HFFc6 (cell line): ENCODE measurements at regions not wholly inside any gene's neighbourhood (a gene's known extent, or its start where the extent isn't known, plus 50 kb on each side); places are given as distances from the start of the nearest gene placed in this dataset.

ENCODE experiments used
- DNase-seq: peaks from one replicate; pipeline ENCODE4 v3.0.0-alpha.2; 2018
- H3K27ac Mint-ChIP-seq: 2 replicates; pipeline ENCODE4 v1.8.0; 2020; ENCODE audit warnings: mild to moderate bottlenecking, mixed read lengths
- H3K27me3 Mint-ChIP-seq: 2 replicates; pipeline ENCODE4 v1.8.0; 2021; ENCODE audit warnings: mild to moderate bottlenecking, moderate library complexity, mixed read lengths; ENCODE audit not compliant: insufficient read depth
- H3K36me3 Mint-ChIP-seq: 2 replicates; pipeline ENCODE4 v1.8.0; 2021; ENCODE audit warnings: low read depth, mixed read lengths
- H3K4me1 Mint-ChIP-seq: 2 replicates; pipeline ENCODE4 v1.8.0; 2020; ENCODE audit warnings: low read depth, mixed read lengths
- H3K4me3 Mint-ChIP-seq: 2 replicates; pipeline ENCODE4 v1.8.0; 2020; ENCODE audit warnings: mild to moderate bottlenecking, moderate library complexity, mixed read lengths
- H3K9me3 Mint-ChIP-seq: 2 replicates; pipeline ENCODE4 v1.8.0; 2020; ENCODE audit warnings: mild to moderate bottlenecking, mixed read lengths
- TF ChIP-seq, protein P1 (sequence below): fragments of 200-600 bp; sonication (generic); IDR thresholded peaks from 2 replicates; pipeline ENCODE4 v1.5.0; 2021; ENCODE audit warnings: antibody characterized with exemption, mild to moderate bottlenecking

DNA sequence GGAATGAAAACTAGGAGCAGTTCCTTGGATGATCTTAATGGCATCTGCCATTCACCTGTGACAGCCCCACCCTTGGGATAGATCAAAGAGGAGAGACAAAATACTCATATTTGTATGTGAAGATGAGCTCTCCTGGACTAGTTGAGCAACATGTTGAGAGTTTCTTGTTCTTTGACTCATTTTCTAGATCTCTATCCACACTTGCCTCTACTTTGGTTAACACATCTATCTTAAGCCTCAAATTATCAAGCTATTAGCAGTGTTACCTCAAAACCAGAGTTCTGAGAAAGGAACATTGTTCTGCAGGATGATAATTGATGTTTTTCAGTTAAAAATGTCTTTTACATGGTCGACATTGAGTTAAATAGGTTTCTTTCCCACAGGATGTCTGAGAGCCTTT, 94.2 kb upstream of the TEX13D start:
- no peak for DNase-seq

DNA sequence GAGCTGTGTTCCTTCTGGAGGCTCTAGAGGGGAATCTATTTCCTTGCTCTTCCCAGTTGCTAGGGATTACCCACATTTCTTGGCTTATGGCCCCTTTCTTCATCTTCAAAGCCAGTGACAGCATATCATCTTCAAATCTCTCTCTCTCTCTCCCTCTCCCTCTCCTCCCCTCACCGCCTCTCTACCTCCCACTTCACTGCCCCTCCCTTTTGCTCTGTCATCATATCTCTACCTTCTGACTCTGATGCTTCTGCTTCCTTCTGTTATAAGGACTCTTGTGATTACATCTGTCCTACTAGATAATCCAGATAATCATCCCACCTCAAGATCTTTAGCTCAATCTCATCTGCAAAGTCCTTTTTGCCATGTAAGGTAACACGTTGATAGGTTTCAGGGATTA, 93.1 kb upstream of the TEX13D start:
- H3K4me3 Mint-ChIP-seq: no peak overlapping the region
- no peaks in the 10 kb centered on the region for H3K36me3 Mint-ChIP-seq
- H3K9me3 Mint-ChIP-seq: no peaks in the 10 kb centered on the region
- no peak overlapping the region for H3K27ac Mint-ChIP-seq
- peaks cover 4% of the 10 kb centered on the region for H3K27me3 Mint-ChIP-seq
- TF ChIP-seq, protein P1, sequence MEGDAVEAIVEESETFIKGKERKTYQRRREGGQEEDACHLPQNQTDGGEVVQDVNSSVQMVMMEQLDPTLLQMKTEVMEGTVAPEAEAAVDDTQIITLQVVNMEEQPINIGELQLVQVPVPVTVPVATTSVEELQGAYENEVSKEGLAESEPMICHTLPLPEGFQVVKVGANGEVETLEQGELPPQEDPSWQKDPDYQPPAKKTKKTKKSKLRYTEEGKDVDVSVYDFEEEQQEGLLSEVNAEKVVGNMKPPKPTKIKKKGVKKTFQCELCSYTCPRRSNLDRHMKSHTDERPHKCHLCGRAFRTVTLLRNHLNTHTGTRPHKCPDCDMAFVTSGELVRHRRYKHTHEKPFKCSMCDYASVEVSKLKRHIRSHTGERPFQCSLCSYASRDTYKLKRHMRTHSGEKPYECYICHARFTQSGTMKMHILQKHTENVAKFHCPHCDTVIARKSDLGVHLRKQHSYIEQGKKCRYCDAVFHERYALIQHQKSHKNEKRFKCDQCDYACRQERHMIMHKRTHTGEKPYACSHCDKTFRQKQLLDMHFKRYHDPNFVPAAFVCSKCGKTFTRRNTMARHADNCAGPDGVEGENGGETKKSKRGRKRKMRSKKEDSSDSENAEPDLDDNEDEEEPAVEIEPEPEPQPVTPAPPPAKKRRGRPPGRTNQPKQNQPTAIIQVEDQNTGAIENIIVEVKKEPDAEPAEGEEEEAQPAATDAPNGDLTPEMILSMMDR: no peak
- H3K4me1 Mint-ChIP-seq: no peaks in the 10 kb centered on the region; the same call in 1 of the 2 replicates
- no peak for DNase-seq

More for the DNA sequence above, 94.2 kb upstream of the TEX13D start:
- Mint-ChIP-seq H3K9me3 (no peaks in the 10 kb centered on the region), H3K27ac (no peak overlapping the region), H3K4me3 (no peak overlapping the region), H3K36me3 (no peaks in the 10 kb centered on the region), H3K4me1 (no peaks in the 10 kb centered on the region; the same call in 1 of the 2 replicates), H3K27me3 (peaks cover 7% of the 10 kb centered on the region)
- TF ChIP-seq, protein P1: no peak

DNA sequence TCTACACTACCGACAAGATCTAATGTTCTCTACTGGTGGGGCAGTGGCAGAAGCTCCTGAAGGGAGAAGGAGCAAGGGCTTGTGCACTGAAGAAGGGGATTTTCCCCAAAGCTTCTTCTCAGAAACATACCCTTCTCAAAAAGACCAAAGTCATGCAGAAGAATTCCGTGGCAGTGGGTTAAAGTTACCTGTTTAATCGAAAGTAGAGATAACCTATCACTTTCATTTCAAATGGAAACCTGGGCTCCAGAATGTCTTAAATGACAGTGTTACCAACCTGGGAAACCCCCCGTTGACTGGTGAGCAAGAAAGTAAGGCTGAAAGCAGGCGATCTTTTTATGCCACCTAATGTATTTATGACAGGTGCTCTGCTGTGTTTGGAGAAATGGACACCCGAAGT, 92.5 kb upstream of the TEX13D start:
- H3K4me3 Mint-ChIP-seq: no peak overlapping the region
- H3K4me1 Mint-ChIP-seq: no peaks in the 10 kb centered on the region; the same call in 1 of the 2 replicates
- H3K27ac Mint-ChIP-seq: no peak overlapping the region
- H3K36me3 Mint-ChIP-seq: no peaks in the 10 kb centered on the region
- H3K9me3 Mint-ChIP-seq: no peaks in the 10 kb centered on the region
- TF ChIP-seq, protein P1: no peak
- no peak for DNase-seq
- H3K27me3 Mint-ChIP-seq: peaks cover 4% of the 10 kb centered on the region

DNA sequence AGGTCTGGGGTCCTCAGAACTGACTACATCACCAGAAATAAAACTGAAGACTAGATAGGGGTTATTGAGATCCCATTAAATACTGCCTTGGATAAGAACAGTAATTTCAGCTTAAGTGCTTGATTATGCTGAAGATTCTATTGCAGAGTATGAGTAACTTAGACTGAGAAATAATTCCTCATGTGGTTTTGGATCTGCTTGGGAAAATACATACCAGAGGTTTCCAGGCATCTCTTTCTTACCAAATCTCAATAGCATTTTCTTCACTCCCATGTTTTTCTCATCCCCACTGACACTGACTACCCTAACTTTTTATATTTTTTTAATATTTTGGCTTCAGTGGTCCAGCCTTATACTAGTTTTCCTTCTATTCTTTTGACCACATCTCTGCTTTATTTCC, 92.0 kb upstream of the TEX13D start:
- Mint-ChIP-seq H3K4me1 (no peaks in the 10 kb centered on the region; the same call in 1 of the 2 replicates), H3K27me3 (peaks cover 4% of the 10 kb centered on the region), H3K27ac (no peak overlapping the region), H3K9me3 (no peaks in the 10 kb centered on the region), H3K4me3 (no peak overlapping the region), H3K36me3 (no peaks in the 10 kb centered on the region)
- DNase-seq: no peak
- TF ChIP-seq, protein P1: no peak

DNA sequence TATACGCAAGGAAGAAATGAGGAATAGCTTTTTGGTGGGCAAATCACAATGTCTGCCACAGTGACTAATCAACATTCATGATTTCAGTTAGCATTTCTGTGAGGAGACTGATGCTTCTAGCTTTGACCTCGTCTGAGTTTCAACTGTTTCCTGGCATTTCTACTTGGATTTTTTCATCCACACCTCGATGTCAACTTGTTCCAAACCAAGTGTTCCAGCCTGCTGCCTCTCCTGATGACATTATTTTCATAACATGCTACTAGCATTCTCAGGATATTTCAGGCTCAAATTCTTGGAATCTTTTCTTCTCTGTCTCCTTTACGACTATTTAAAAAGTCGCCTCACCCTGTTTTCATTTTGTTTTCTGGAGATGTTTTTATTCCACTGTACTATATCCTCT, 90.3 kb upstream of the TEX13D start:
- no peaks in the 10 kb centered on the region for H3K36me3 Mint-ChIP-seq
- no peak for DNase-seq
- TF ChIP-seq, protein P1: no peak
- no peaks in the 10 kb centered on the region; the same call in 1 of the 2 replicates for H3K4me1 Mint-ChIP-seq
- peaks cover 4% of the 10 kb centered on the region for H3K27me3 Mint-ChIP-seq
- no peaks in the 10 kb centered on the region for H3K9me3 Mint-ChIP-seq
- no peak overlapping the region for H3K27ac Mint-ChIP-seq
- H3K4me3 Mint-ChIP-seq: no peak overlapping the region; the same call in 1 of the 2 replicates

DNA sequence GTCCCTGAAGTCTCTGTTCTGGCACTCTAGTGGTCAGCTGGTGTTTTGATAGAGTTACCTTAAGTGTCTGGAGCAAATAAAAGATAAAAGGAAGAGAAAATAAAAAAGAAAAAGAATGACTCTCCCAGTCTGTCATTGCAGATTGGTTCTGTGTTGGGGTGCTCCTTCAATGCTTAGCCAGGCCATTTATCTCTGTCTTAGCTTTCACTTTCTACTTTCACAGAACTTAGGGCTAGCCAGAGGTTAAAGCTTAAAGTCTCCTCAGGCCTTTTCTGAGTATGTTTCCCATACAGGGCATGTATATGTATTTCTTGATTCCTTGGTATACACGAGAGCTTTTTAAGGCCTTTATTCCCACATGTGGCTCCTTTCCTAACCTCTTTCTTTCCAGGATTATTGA, 83.1 kb upstream of the TEX13D start:
- DNase-seq: no peak
- H3K4me1 Mint-ChIP-seq: no peaks in the 10 kb centered on the region
- no peaks in the 10 kb centered on the region for H3K36me3 Mint-ChIP-seq
- TF ChIP-seq, protein P1: no peak
- no peaks in the 10 kb centered on the region for H3K9me3 Mint-ChIP-seq
- H3K27ac Mint-ChIP-seq: no peak overlapping the region
- H3K27me3 Mint-ChIP-seq: no peaks in the 10 kb centered on the region; the same call in none of the 2 replicates
- H3K4me3 Mint-ChIP-seq: no peak overlapping the region
